ENCODE measurements at regions not wholly inside any gene's neighbourhood (a gene's known extent, or its start where the extent isn't known, plus 50 kb on each side); places are given as distances from the start of the nearest gene placed in this dataset.
"Not testable (repeated sequence)": the region's sequence is repeated elsewhere in the genome, so short reads cannot be mapped to it uniquely, and the experiment has no call there.

- H3K27me3 ChIP-seq (ENCODE audit: low read depth, low read length): no peaks in the 10 kb centered on the region
- no peaks in the 10 kb centered on the region for H3K36me3 ChIP-seq (ENCODE audit: control insufficient read depth in 1 of 2, insufficient read depth in 2 of 2, low read length in 2 of 2)
- H3K4me3 ChIP-seq (ENCODE audit: low read depth in 1 of 2, low read length in 2 of 2): no peak overlapping the region
- H3K27ac ChIP-seq (ENCODE audit: low read length): no peak overlapping the region
- no peaks in the 10 kb centered on the region for H3K4me1 ChIP-seq (ENCODE audit: control insufficient read depth in 1 of 2, insufficient read depth in 2 of 2, low read length in 2 of 2)
- H3K9me3 ChIP-seq (ENCODE audit: control insufficient read depth in 1 of 2, low read length in 2 of 2): no peaks in the 10 kb centered on the region
These were observed 1422.1 kb downstream of the PCDH9 start for GRCh38 chr13:65808061-65808460.

- Histone ChIP-seq H3K27ac (ENCODE audit: low read length) (no peak overlapping the region), H3K27me3 (ENCODE audit: low read depth, low read length) (no peaks in the 10 kb centered on the region), H3K36me3 (ENCODE audit: control insufficient read depth in 1 of 2, insufficient read depth in 2 of 2, low read length in 2 of 2) (no peaks in the 10 kb centered on the region), H3K9me3 (ENCODE audit: control insufficient read depth in 1 of 2, low read length in 2 of 2) (no peaks in the 10 kb centered on the region), H3K4me3 (ENCODE audit: low read depth in 1 of 2, low read length in 2 of 2) (no peak overlapping the region), H3K4me1 (ENCODE audit: control insufficient read depth in 1 of 2, insufficient read depth in 2 of 2, low read length in 2 of 2) (no peaks in the 10 kb centered on the region)
These were observed 1426.4 kb downstream of the PCDH9 start for GRCh38 chr13:65803530-65804392.

GRCh38 chr13:65789815-65790214 is 1440.3 kb downstream of the PCDH9 start:
- Histone ChIP-seq H3K27ac (ENCODE audit: low read length) (no peak overlapping the region), H3K36me3 (ENCODE audit: control insufficient read depth in 1 of 2, insufficient read depth in 2 of 2, low read length in 2 of 2) (no peaks in the 10 kb centered on the region), H3K4me3 (ENCODE audit: low read depth in 1 of 2, low read length in 2 of 2) (no peak overlapping the region), H3K4me1 (ENCODE audit: control insufficient read depth in 1 of 2, insufficient read depth in 2 of 2, low read length in 2 of 2) (no peaks in the 10 kb centered on the region), H3K9me3 (ENCODE audit: control insufficient read depth in 1 of 2, low read length in 2 of 2) (no peaks in the 10 kb centered on the region), H3K27me3 (ENCODE audit: low read depth, low read length) (no peaks in the 10 kb centered on the region)

- Histone ChIP-seq H3K4me3 (ENCODE audit: low read depth in 1 of 2, low read length in 2 of 2) (no peak overlapping the region), H3K27ac (ENCODE audit: low read length) (no peak overlapping the region), H3K9me3 (ENCODE audit: control insufficient read depth in 1 of 2, low read length in 2 of 2) (no peaks in the 10 kb centered on the region), H3K36me3 (ENCODE audit: control insufficient read depth in 1 of 2, insufficient read depth in 2 of 2, low read length in 2 of 2) (no peaks in the 10 kb centered on the region), H3K4me1 (ENCODE audit: control insufficient read depth in 1 of 2, insufficient read depth in 2 of 2, low read length in 2 of 2) (no peaks in the 10 kb centered on the region), H3K27me3 (ENCODE audit: low read depth, low read length) (no peaks in the 10 kb centered on the region)
These were observed 1443.1 kb downstream of the PCDH9 start for GRCh38 chr13:65787082-65787481.

GRCh38 chr13:65784088-65784816 is 1445.9 kb downstream of the PCDH9 start:
- no peaks in the 10 kb centered on the region for H3K27me3 ChIP-seq (ENCODE audit: low read depth, low read length)
- no peaks in the 10 kb centered on the region for H3K9me3 ChIP-seq (ENCODE audit: control insufficient read depth in 1 of 2, low read length in 2 of 2)
- H3K4me3 ChIP-seq (ENCODE audit: low read depth in 1 of 2, low read length in 2 of 2): no peak overlapping the region
- no peaks in the 10 kb centered on the region for H3K4me1 ChIP-seq (ENCODE audit: control insufficient read depth in 1 of 2, insufficient read depth in 2 of 2, low read length in 2 of 2)
- H3K27ac ChIP-seq (ENCODE audit: low read length): no peak overlapping the region
- H3K36me3 ChIP-seq (ENCODE audit: control insufficient read depth in 1 of 2, insufficient read depth in 2 of 2, low read length in 2 of 2): no peaks in the 10 kb centered on the region

GRCh38 chr13:65783383-65783782 is 1446.8 kb downstream of the PCDH9 start:
- Histone ChIP-seq H3K4me3 (ENCODE audit: low read depth in 1 of 2, low read length in 2 of 2) (no peak overlapping the region), H3K9me3 (ENCODE audit: control insufficient read depth in 1 of 2, low read length in 2 of 2) (no peaks in the 10 kb centered on the region), H3K27me3 (ENCODE audit: low read depth, low read length) (no peaks in the 10 kb centered on the region), H3K27ac (ENCODE audit: low read length) (no peak overlapping the region), H3K4me1 (ENCODE audit: control insufficient read depth in 1 of 2, insufficient read depth in 2 of 2, low read length in 2 of 2) (no peaks in the 10 kb centered on the region), H3K36me3 (ENCODE audit: control insufficient read depth in 1 of 2, insufficient read depth in 2 of 2, low read length in 2 of 2) (no peaks in the 10 kb centered on the region)

- H3K4me1 ChIP-seq (ENCODE audit: control insufficient read depth in 1 of 2, insufficient read depth in 2 of 2, low read length in 2 of 2); H3K9me3 ChIP-seq (ENCODE audit: control insufficient read depth in 1 of 2, low read length in 2 of 2); H3K27me3 ChIP-seq (ENCODE audit: low read depth, low read length); H3K4me3 ChIP-seq (ENCODE audit: low read depth in 1 of 2, low read length in 2 of 2); H3K27ac ChIP-seq (ENCODE audit: low read length); H3K36me3 ChIP-seq (ENCODE audit: control insufficient read depth in 1 of 2, insufficient read depth in 2 of 2, low read length in 2 of 2): not testable (repeated sequence)
These were observed 1458.3 kb downstream of the PCDH9 start for GRCh38 chr13:65771704-65772313.

GRCh38 chr13:65768545-65768944 is 1461.6 kb downstream of the PCDH9 start:
- no peaks in the 10 kb centered on the region for H3K27me3 ChIP-seq (ENCODE audit: low read depth, low read length)
- H3K4me1 ChIP-seq (ENCODE audit: control insufficient read depth in 1 of 2, insufficient read depth in 2 of 2, low read length in 2 of 2): no peaks in the 10 kb centered on the region
- H3K27ac ChIP-seq (ENCODE audit: low read length): no peak overlapping the region
- H3K36me3 ChIP-seq (ENCODE audit: control insufficient read depth in 1 of 2, insufficient read depth in 2 of 2, low read length in 2 of 2): no peaks in the 10 kb centered on the region
- peaks cover 0 to 6% of the 10 kb centered on the region in 2 donors for H3K9me3 ChIP-seq (ENCODE audit: control insufficient read depth in 1 of 2, low read length in 2 of 2)
- no peak overlapping the region for H3K4me3 ChIP-seq (ENCODE audit: low read depth in 1 of 2, low read length in 2 of 2)

GRCh38 chr13:65763811-65764210 is 1466.3 kb downstream of the PCDH9 start:
- H3K27ac ChIP-seq (ENCODE audit: low read length): no peak overlapping the region
- no peaks in the 10 kb centered on the region for H3K36me3 ChIP-seq (ENCODE audit: control insufficient read depth in 1 of 2, insufficient read depth in 2 of 2, low read length in 2 of 2)
- no peaks in the 10 kb centered on the region for H3K27me3 ChIP-seq (ENCODE audit: low read depth, low read length)
- H3K9me3 ChIP-seq (ENCODE audit: control insufficient read depth in 1 of 2, low read length in 2 of 2): peaks cover 0 to 4% of the 10 kb centered on the region in 2 donors
- H3K4me1 ChIP-seq (ENCODE audit: control insufficient read depth in 1 of 2, insufficient read depth in 2 of 2, low read length in 2 of 2): no peaks in the 10 kb centered on the region
- H3K4me3 ChIP-seq (ENCODE audit: low read depth in 1 of 2, low read length in 2 of 2): no peak overlapping the region

- H3K36me3 ChIP-seq (ENCODE audit: control insufficient read depth in 1 of 2, insufficient read depth in 2 of 2, low read length in 2 of 2): no peaks in the 10 kb centered on the region
- H3K9me3 ChIP-seq (ENCODE audit: control insufficient read depth in 1 of 2, low read length in 2 of 2): peaks cover 6 to 7% of the 10 kb centered on the region in 2 donors
- no peak overlapping the region for H3K4me3 ChIP-seq (ENCODE audit: low read depth in 1 of 2, low read length in 2 of 2)
- no peak overlapping the region for H3K27ac ChIP-seq (ENCODE audit: low read length)
- H3K27me3 ChIP-seq (ENCODE audit: low read depth, low read length): no peaks in the 10 kb centered on the region
- no peaks in the 10 kb centered on the region for H3K4me1 ChIP-seq (ENCODE audit: control insufficient read depth in 1 of 2, insufficient read depth in 2 of 2, low read length in 2 of 2)
These were observed 1468.1 kb downstream of the PCDH9 start for GRCh38 chr13:65762012-65762411.

- no peak overlapping the region for H3K27ac ChIP-seq (ENCODE audit: low read length)
- no peaks in the 10 kb centered on the region for H3K27me3 ChIP-seq (ENCODE audit: low read depth, low read length)
- H3K4me1 ChIP-seq (ENCODE audit: control insufficient read depth in 1 of 2, insufficient read depth in 2 of 2, low read length in 2 of 2): no peaks in the 10 kb centered on the region
- no peak overlapping the region for H3K4me3 ChIP-seq (ENCODE audit: low read depth in 1 of 2, low read length in 2 of 2)
- no peaks in the 10 kb centered on the region for H3K36me3 ChIP-seq (ENCODE audit: control insufficient read depth in 1 of 2, insufficient read depth in 2 of 2, low read length in 2 of 2)
- H3K9me3 ChIP-seq (ENCODE audit: control insufficient read depth in 1 of 2, low read length in 2 of 2): peaks cover 6 to 12% of the 10 kb centered on the region in 2 donors
These were observed 1474.0 kb downstream of the PCDH9 start for GRCh38 chr13:65756071-65756671.

Data from muscle layer of duodenum (tissue), 2 donors.